A673 (cell line): ENCODE measurements at regions not wholly inside any gene's neighbourhood (a gene's known extent, or its start where the extent isn't known, plus 50 kb on each side); places are given as distances from the start of the nearest gene placed in this dataset.

Experiments
- BruUV-seq: library from RNA; stranded (reverse); fragments of 400-500 nt; replicated peaks from 2 replicates; lab custom pipeline; 2021; lab: Mats Ljungman, UMichigan
- CTCF ChIA-PET: fragments of 300-600 bp; sonication (Branson Sonifier 250); formaldehyde crosslinking; loops from one replicate; lab custom pipeline; 2022; ENCODE audit warnings: antibody characterized with exemption; lab: Charles Lee
- POLR2A ChIA-PET: fragments of 300-600 bp; sonication (Branson Sonifier 250); formaldehyde crosslinking; loops from one replicate; lab custom pipeline; 2022; ENCODE audit warnings: antibody characterized with exemption; ENCODE audit not compliant: low non-redundant PET; lab: Charles Lee
- DNase-seq: peaks from one replicate; pipeline ENCODE4 v3.0.0-alpha.2; 2015; ENCODE audit warnings: low spot score
- H3K27ac ChIP-seq: fragments of 200-600 bp; sonication (generic); 2 replicates; pipeline ENCODE4 v1.5.1; 2016; ENCODE audit warnings: mixed run types, low read depth, mild to moderate bottlenecking, mixed read lengths, antibody characterized with exemption, low read length; ENCODE audit not compliant: poor library complexity, severe bottlenecking
- H3K27me3 ChIP-seq: fragments of 200-600 bp; sonication (generic); replicated peaks from 2 replicates; pipeline ENCODE4 v1.6.1; 2017; ENCODE audit warnings: mixed run types, low read depth, mild to moderate bottlenecking, mixed read lengths, antibody characterized with exemption, low read length; ENCODE audit not compliant: insufficient read depth, poor library complexity
- H3K36me3 ChIP-seq: fragments of 200-600 bp; sonication (generic); 2 replicates; pipeline ENCODE4 v1.6.1; 2016; ENCODE audit warnings: mixed run types, mild to moderate bottlenecking, mixed read lengths, antibody characterized with exemption, low read length; ENCODE audit not compliant: insufficient read depth, poor library complexity, severe bottlenecking
- H3K4me1 ChIP-seq: fragments of 200-600 bp; sonication (generic); 2 replicates; pipeline ENCODE4 v1.6.1; 2017; ENCODE audit warnings: mixed run types, mild to moderate bottlenecking, mixed read lengths, antibody characterized with exemption, low read length; ENCODE audit not compliant: insufficient read depth, poor library complexity, severe bottlenecking
- H3K4me3 ChIP-seq: fragments of 200-600 bp; sonication (generic); 2 replicates; pipeline ENCODE4 v1.5.1; 2016; ENCODE audit warnings: low read depth, mixed run types, mild to moderate bottlenecking, mixed read lengths, low read length; ENCODE audit not compliant: poor library complexity, severe bottlenecking
- H3K9me3 ChIP-seq: fragments of 200-600 bp; sonication (generic); 2 replicates; pipeline ENCODE4 v1.6.1; 2016; ENCODE audit warnings: mixed run types, low read depth, mild to moderate bottlenecking, mixed read lengths, antibody characterized with exemption, low read length; ENCODE audit not compliant: poor library complexity, severe bottlenecking
- EZH2 ChIP-seq: fragments of 200-600 bp; sonication (generic); IDR thresholded peaks from 2 replicates; pipeline ENCODE4 v1.6.1; 2017; ENCODE audit warnings: borderline replicate concordance, low read depth, mild to moderate bottlenecking, mixed read lengths, antibody characterized with exemption, low read length; ENCODE audit not compliant: poor library complexity, severe bottlenecking
- intact Hi-C: fragments of 100-400 bp; cut with micrococcal nuclease; formaldehyde crosslinking; loops from one replicate; pipeline ENCODE4 v1.10.0; 2022; ENCODE audit not compliant: unreplicated experiment
- TF ChIP-seq, protein P1 (sequence below): fragments of 300-800, 200-600 bp; sonication (generic); conservative IDR thresholded peaks from 2 replicates; pipeline ENCODE4 v1.5.1; 2017; ENCODE audit warnings: low read depth, mild to moderate bottlenecking, antibody characterized with exemption, low read length, moderate library complexity, mixed read lengths

DNA sequence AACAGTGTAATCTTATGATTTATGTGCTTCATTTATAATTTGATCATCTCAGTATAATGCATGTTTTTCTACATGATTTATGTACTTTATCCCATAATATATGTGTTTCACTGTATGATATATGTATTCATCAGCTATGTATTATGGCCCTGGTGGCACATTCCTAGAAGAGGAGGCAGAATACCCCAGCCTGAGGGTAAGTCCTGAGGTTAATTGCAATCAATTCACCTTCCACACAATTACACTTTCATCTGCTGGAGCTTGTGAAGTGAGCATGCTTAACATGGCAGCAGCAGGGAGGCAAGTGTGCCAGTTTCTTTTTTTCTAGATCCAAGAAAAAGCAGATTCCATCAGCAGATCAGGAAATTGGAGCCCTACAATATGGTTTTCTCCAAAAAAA is 81.2 kb downstream of the CXXC4 start:
- H3K9me3 ChIP-seq, result no peaks in the 10 kb centered on the region
- BruUV-seq, result no TSS peak
- no peaks in the 10 kb centered on the region for H3K36me3 ChIP-seq
- DNase-seq, result no peak
- no peaks in the 10 kb centered on the region for H3K4me1 ChIP-seq
- no peak overlapping the region for H3K4me3 ChIP-seq
- no peaks in the 10 kb centered on the region for H3K27me3 ChIP-seq
- ChIA-PET POLR2A (no interaction called here), CTCF (no interaction called here)
- no peak overlapping the region for H3K27ac ChIP-seq
- TF ChIP-seq, protein P1, sequence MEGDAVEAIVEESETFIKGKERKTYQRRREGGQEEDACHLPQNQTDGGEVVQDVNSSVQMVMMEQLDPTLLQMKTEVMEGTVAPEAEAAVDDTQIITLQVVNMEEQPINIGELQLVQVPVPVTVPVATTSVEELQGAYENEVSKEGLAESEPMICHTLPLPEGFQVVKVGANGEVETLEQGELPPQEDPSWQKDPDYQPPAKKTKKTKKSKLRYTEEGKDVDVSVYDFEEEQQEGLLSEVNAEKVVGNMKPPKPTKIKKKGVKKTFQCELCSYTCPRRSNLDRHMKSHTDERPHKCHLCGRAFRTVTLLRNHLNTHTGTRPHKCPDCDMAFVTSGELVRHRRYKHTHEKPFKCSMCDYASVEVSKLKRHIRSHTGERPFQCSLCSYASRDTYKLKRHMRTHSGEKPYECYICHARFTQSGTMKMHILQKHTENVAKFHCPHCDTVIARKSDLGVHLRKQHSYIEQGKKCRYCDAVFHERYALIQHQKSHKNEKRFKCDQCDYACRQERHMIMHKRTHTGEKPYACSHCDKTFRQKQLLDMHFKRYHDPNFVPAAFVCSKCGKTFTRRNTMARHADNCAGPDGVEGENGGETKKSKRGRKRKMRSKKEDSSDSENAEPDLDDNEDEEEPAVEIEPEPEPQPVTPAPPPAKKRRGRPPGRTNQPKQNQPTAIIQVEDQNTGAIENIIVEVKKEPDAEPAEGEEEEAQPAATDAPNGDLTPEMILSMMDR, result no peak
- TF ChIP-seq EZH2, result no peak
- intact Hi-C loops, result no loop called here

DNA sequence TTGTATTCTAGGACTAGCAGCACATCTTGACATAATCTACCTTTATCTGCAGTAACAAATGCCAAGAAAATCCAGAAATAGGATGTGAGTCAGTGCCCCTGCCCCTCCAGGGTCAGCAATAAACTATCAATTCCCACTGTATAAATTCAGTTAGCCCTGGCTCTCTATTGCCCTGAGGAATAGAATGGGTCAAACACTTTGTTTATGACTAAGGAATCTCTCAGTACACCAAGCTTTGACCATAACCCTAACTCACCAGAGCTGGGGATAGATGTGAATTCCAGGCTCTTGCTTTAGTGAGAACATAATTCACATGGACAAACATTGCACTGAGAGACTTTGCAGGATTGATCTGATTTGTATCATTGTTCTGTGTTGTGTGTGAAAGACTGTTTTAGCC is 82.3 kb downstream of the CXXC4 start:
- TF ChIP-seq EZH2, result no peak
- TF ChIP-seq, protein P1, result no peak
- intact Hi-C loops, result no loop called here
- ChIA-PET POLR2A (no interaction called here), CTCF (no interaction called here)
- no peaks in the 10 kb centered on the region for H3K9me3 ChIP-seq
- no TSS peak for BruUV-seq
- H3K36me3 ChIP-seq, result no peaks in the 10 kb centered on the region
- no peaks in the 10 kb centered on the region for H3K27me3 ChIP-seq
- no peaks in the 10 kb centered on the region for H3K4me1 ChIP-seq
- DNase-seq, result no peak
- no peak overlapping the region for H3K27ac ChIP-seq
- no peak overlapping the region for H3K4me3 ChIP-seq

DNA sequence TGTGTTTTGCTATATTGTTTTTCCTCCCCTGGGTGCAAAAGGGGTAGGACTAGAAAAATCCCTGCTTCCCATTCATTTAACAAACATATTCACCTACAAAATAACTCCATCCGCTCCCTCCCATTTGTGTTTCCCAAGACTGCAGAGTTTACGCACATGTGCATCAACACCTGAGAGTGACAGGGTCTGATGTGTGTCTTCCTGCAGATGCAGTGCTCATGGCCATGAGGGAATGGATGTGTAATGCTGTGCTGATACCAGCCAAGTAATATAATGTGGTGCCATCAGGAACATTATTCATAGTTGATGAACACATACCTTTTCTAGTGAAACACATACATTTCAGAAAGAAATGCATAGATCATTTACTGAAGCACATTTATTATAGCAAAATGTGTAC is 83.2 kb downstream of the CXXC4 start:
- no peaks in the 10 kb centered on the region for H3K9me3 ChIP-seq
- no TSS peak for BruUV-seq
- H3K36me3 ChIP-seq, result no peaks in the 10 kb centered on the region
- no peak overlapping the region for H3K4me3 ChIP-seq
- no peak overlapping the region for H3K27ac ChIP-seq
- no peak for DNase-seq
- ChIA-PET POLR2A (no interaction called here), CTCF (no interaction called here)
- TF ChIP-seq EZH2, result no peak
- TF ChIP-seq, protein P1, result no peak
- H3K4me1 ChIP-seq, result no peaks in the 10 kb centered on the region
- intact Hi-C loops, result no loop called here
- H3K27me3 ChIP-seq, result no peaks in the 10 kb centered on the region
